GM12878 (cell line): ENCODE measurements at regions not wholly inside any gene's neighbourhood (a gene's known extent, or its start where the extent isn't known, plus 50 kb on each side); places are given as distances from the start of the nearest gene placed in this dataset.

Experiments
- ATAC-seq: fragments of 200-7000 bp; cut with Tn5 transposase; 3 replicates; pipeline ENCODE4 v1.9.1; 2020; ENCODE audit warnings: mild to moderate bottlenecking, moderate library complexity
- BruUV-seq: library from RNA; stranded (reverse); fragments of 400-500 nt; replicated peaks from 2 replicates; lab custom pipeline; 2021; lab: Mats Ljungman, UMichigan
- CTCF ChIA-PET: fragments of 300-600 bp; sonication (Branson Sonifier 250); formaldehyde crosslinking; extraction: SDS; loops from one replicate; lab custom pipeline; 2021; ENCODE audit warnings: inconsistent platforms; lab: Yijun Ruan, JAX
- POLR2A ChIA-PET: fragments of 350-600 bp; formaldehyde crosslinking; extraction: SDS; loops from one replicate; lab custom pipeline; 2021; ENCODE audit warnings: inconsistent platforms; lab: Charles Lee
- RAD21 ChIA-PET: fragments of 300-600 bp; sonication (Branson Sonifier 250); formaldehyde crosslinking; loops from one replicate; lab custom pipeline; 2023; ENCODE audit warnings: antibody characterized with exemption; ENCODE audit not compliant: unreplicated experiment; lab: Charles Lee
- SMC1A ChIA-PET: fragments of 300-600 bp; sonication (Branson Sonifier 250); formaldehyde crosslinking; loops from one replicate; lab custom pipeline; 2023; ENCODE audit not compliant: unreplicated experiment, uncharacterized antibody; lab: Charles Lee
- DNase-seq: peaks from one replicate; pipeline ENCODE4 v3.0.0-alpha.2; 2011; ENCODE audit warnings: low read depth, low spot score
- FAIRE-seq: peaks from 3 replicates; lab custom pipeline; 2011; peaks lifted over from hg19 to GRCh38; lab: Jason Lieb, UNC
- H2AFZ ChIP-seq: 2 replicates; pipeline ENCODE4 v1.6.0; 2011; ENCODE audit warnings: low read depth, low read length, control low read depth; ENCODE audit not compliant: control insufficient read depth
- H3K27ac ChIP-seq: 2 replicates; pipeline ENCODE4 v1.5.1; 2011; ENCODE audit warnings: control low read depth; ENCODE audit not compliant: control insufficient read depth, insufficient read depth
- H3K27me3 ChIP-seq, 2 experiments: replicated peaks in 1 of 2; 2 replicates each; pipeline versions ENCODE4 v1.6.0 to v1.6.1; 2011; ENCODE audit warnings: low read length in 1 of 2; ENCODE audit not compliant: control insufficient read depth in 2 of 2, insufficient read depth in 2 of 2
- H3K36me3 ChIP-seq, 2 experiments: 2 replicates each; pipeline ENCODE4 v1.5.1; 2011; ENCODE audit warnings: low read length in 1 of 2; ENCODE audit not compliant: control insufficient read depth in 2 of 2, insufficient read depth in 2 of 2
- H3K4me1 ChIP-seq: 2 replicates; pipeline ENCODE4 v1.6.1; 2011; ENCODE audit warnings: mild to moderate bottlenecking, low read length, moderate library complexity, mixed read lengths; ENCODE audit not compliant: control insufficient read depth, insufficient read depth
- H3K4me2 ChIP-seq: 2 replicates; pipeline ENCODE4 v1.6.0; 2011; ENCODE audit warnings: control low read depth; ENCODE audit not compliant: control insufficient read depth, insufficient read depth
- H3K4me3 ChIP-seq: fragments of 200-600 bp; sonication (generic); 2 replicates; pipeline ENCODE4 v1.5.1; 2016
- H3K79me2 ChIP-seq: 2 replicates; pipeline ENCODE4 v1.6.0; 2011; ENCODE audit warnings: low read length; ENCODE audit not compliant: control insufficient read depth, insufficient read depth
- H3K9ac ChIP-seq: 2 replicates; pipeline ENCODE4 v1.8.0; 2011; ENCODE audit warnings: low read length, control low read depth, mixed read lengths; ENCODE audit not compliant: control insufficient read depth, insufficient read depth
- H3K9me3 ChIP-seq: replicated peaks from 3 replicates; pipeline ENCODE4 v1.5.1; 2011; ENCODE audit warnings: mild to moderate bottlenecking, low read length; ENCODE audit not compliant: control insufficient read depth, insufficient read depth
- H4K20me1 ChIP-seq: 2 replicates; pipeline ENCODE4 v1.6.0; 2011; ENCODE audit not compliant: control insufficient read depth, insufficient read depth
- BACH1 ChIP-seq: fragments of 450-650 bp; IDR thresholded peaks from 2 replicates; pipeline ENCODE4 v1.6.1; 2017; ENCODE audit warnings: mild to moderate bottlenecking, borderline replicate concordance
- BCLAF1 ChIP-seq: fragments of 450-650 bp; IDR thresholded peaks from 2 replicates; pipeline ENCODE4 v1.6.1; 2017; ENCODE audit warnings: antibody characterized with exemption, mild to moderate bottlenecking, moderate library complexity
- CBX5 ChIP-seq: sonication (generic); IDR thresholded peaks from 2 replicates; pipeline ENCODE4 v1.6.1; 2016; ENCODE audit warnings: low read depth, moderate library complexity, mild to moderate bottlenecking, inconsistent platforms
- SPI1 ChIP-seq: IDR thresholded peaks from 2 replicates; pipeline ENCODE4 v1.6.1; 2011; ENCODE audit warnings: low read depth, mild to moderate bottlenecking, low read length, moderate library complexity, borderline replicate concordance; ENCODE audit not compliant: insufficient read depth
- SREBF1 ChIP-seq: IDR thresholded peaks from 2 replicates; pipeline ENCODE4 v1.6.1; 2012; ENCODE audit warnings: mild to moderate bottlenecking, low read length
- ZBED1 ChIP-seq: IDR thresholded peaks from 2 replicates; pipeline ENCODE4 v1.6.1; 2016; ENCODE audit warnings: borderline replicate concordance
- ZBTB33 ChIP-seq: fragments of 450-650 bp; IDR thresholded peaks from 2 replicates; pipeline ENCODE4 v1.6.1; 2017; ENCODE audit warnings: mild to moderate bottlenecking
- ZZZ3 ChIP-seq: IDR thresholded peaks from 2 replicates; pipeline ENCODE4 v1.6.1; 2011; ENCODE audit warnings: low read depth; ENCODE audit not compliant: control insufficient read depth, insufficient read length
- WGBS: methylation state at CpG from one replicate; pipeline ENCODE4 v1.1.6; 2016; ENCODE audit warnings: low lambda C conversion rate; ENCODE audit not compliant: insufficient replicate concordance, insufficient coverage; ENCODE audit errors: missing lambda C conversion rate; 5-methylcytosine and 5-hydroxymethylcytosine counted together
- in situ Hi-C: fragments of 300-500 bp; cut with MboI; formaldehyde crosslinking; loops from 9 replicates; pipeline ENCODE4 v1.14.3; 2018; ENCODE audit warnings: mixed read lengths
- intact Hi-C: fragments of 100-400 bp; cut with micrococcal nuclease; formaldehyde crosslinking; loops from one replicate; pipeline ENCODE4 v1.14.2; 2022; ENCODE audit not compliant: unreplicated experiment

- Histone ChIP-seq H3K4me1 (no peaks in the 10 kb centered on the region), H3K9ac (no peak overlapping the region), H3K27ac (no peak overlapping the region), H3K27me3 (no peaks in the 10 kb centered on the region), H3K79me2 (no peaks in the 10 kb centered on the region), H3K4me2 (no peak overlapping the region), H3K36me3 (no peaks in the 10 kb centered on the region), H4K20me1 (no peaks in the 10 kb centered on the region), H3K9me3 (no peaks in the 10 kb centered on the region), H2AFZ (no peak overlapping the region), H3K4me3 (no peak overlapping the region)
- ChIA-PET RAD21 (no interaction called here), SMC1A (no interaction called here), CTCF (no interaction called here), POLR2A (no interaction called here)
- no TSS peak for BruUV-seq
- FAIRE-seq: no peak
- TF ChIP-seq BCLAF1 (no peak), ZBTB33 (no peak), ZZZ3 (no peak), ZBED1 (no peak), SREBF1 (no peak), CBX5 (no peak), SPI1 (no peak), BACH1 (no peak)
- no peak for ATAC-seq
- no peak for DNase-seq
- intact Hi-C loops: no loop called here
- WGBS: 31% methylated on average over 6 of the region's 6 CpGs
- in situ Hi-C loops: no loop called here
Observed at GRCh38 chr3:72299321-72299802, 514.4 kb upstream of the PROK2 start.
